Muscle layer of duodenum (tissue), 2 donors: ENCODE measurements at regions not wholly inside any gene's neighbourhood (a gene's known extent, or its start where the extent isn't known, plus 50 kb on each side); places are given as distances from the start of the nearest gene placed in this dataset.

Source experiments
- H3K27ac ChIP-seq: one replicate; pipeline ENCODE4 v1.7.0; 2013; ENCODE audit warnings: mild to moderate bottlenecking, low read length
- H3K27me3 ChIP-seq: one replicate; pipeline ENCODE4 v1.7.0; 2013; ENCODE audit warnings: low read depth, mild to moderate bottlenecking, control low read depth, low read length
- H3K36me3 ChIP-seq, 2 donors: one replicate each; pipeline ENCODE4 v1.7.0; 2013; ENCODE audit warnings: low read length in 2 of 2, control low read depth in 1 of 2, mild to moderate bottlenecking in 1 of 2; ENCODE audit not compliant: insufficient read depth in 2 of 2, control insufficient read depth in 1 of 2
- H3K4me1 ChIP-seq, 2 donors: one replicate each; pipeline ENCODE4 v1.7.0; 2013; ENCODE audit warnings: low read length in 2 of 2, mild to moderate bottlenecking in 2 of 2, control low read depth in 1 of 2, moderate library complexity in 1 of 2; ENCODE audit not compliant: insufficient read depth in 2 of 2, control insufficient read depth in 1 of 2
- H3K4me3 ChIP-seq, 2 donors: one replicate each; pipeline ENCODE4 v1.7.0; 2013; ENCODE audit warnings: low read length in 2 of 2, low read depth in 1 of 2, mild to moderate bottlenecking in 1 of 2
- H3K9me3 ChIP-seq, 2 donors: one replicate each; pipeline ENCODE4 v1.7.0; 2013; ENCODE audit warnings: low read length in 2 of 2, control low read depth in 1 of 2, mild to moderate bottlenecking in 1 of 2; ENCODE audit not compliant: control insufficient read depth in 1 of 2
- donor health status: healthy.

DNA sequence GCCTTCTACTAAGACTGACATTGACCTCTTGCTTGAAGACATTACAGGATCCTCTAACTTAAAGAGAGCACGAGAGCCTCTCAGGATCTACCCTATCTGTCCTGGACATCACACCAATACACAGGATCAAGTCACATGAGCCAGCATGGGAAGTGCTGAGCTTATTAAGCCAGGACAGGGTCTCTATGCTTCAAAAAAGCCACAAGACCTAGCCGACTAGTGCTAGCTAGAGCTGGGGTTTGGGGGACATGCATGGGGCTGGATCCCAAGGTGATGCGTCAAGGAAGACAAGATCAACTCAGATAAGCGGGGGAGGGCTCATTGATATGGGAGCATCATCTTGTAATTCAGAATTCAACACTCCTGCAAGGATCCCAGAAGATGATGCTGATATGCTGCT is 167.2 kb upstream of the TAB2 start:
- no peaks in the 10 kb centered on the region for H3K36me3 ChIP-seq
- H3K27me3 ChIP-seq = no peaks in the 10 kb centered on the region
- no peak overlapping the region for H3K4me3 ChIP-seq
- H3K9me3 ChIP-seq = no peaks in the 10 kb centered on the region
- H3K27ac ChIP-seq = no peak overlapping the region
- peaks cover 0 to 7% of the 10 kb centered on the region in 2 donors for H3K4me1 ChIP-seq

DNA sequence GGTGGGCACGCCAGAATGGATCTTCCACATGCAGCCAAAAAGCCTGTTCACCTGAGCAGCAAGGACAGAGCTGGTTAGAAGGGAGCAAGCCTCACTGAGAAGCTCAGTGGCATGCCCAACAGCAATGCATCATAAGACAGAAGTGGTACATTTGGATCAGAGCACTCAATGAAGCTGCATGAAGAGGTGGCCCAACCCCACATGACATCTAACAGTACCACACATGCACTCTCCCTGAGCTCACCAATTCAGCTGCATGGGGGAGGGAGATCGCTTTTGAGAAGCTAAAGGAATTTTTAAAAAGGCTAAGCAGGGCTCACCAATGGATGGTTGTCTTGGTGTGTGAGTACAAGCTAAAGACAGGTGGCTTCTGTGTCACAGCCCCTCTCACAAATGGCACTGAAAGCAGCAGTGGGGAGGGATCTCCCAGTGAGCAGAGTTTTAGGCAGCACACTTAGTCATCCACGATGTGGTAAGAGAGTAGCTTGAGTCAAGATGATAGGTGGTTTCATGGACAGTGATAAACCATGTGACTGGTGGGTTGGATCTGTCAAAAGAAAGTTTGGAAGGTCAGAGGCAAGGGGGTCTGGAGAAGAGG is 166.6 kb upstream of the TAB2 start:
- H3K4me3 ChIP-seq = no peak overlapping the region
- no peaks in the 10 kb centered on the region for H3K9me3 ChIP-seq
- no peak overlapping the region for H3K27ac ChIP-seq
- H3K27me3 ChIP-seq = no peaks in the 10 kb centered on the region
- H3K4me1 ChIP-seq = peaks cover 0 to 7% of the 10 kb centered on the region in 2 donors
- H3K36me3 ChIP-seq = no peaks in the 10 kb centered on the region

DNA sequence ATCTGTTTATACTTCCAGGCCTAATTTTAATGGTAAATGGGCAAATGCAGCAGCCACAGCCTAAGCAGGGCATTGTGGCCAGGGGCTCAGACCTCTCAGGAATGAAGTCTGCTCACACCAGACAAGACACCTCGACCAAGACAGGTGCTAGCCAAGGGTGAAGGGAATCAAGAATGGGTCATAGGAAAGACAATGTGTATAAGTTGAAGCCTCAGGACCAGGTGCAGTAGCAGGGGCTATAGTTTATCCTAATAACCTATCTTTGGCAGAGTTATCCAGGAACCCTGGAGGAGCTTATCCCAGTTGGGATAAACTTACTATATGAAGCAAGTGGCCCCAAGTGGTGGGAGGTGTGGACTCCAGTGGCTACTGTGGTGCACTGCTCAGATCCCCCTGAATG is 165.0 kb upstream of the TAB2 start:
- Histone ChIP-seq H3K9me3 (no peaks in the 10 kb centered on the region), H3K36me3 (no peaks in the 10 kb centered on the region), H3K27ac (no peak overlapping the region), H3K27me3 (no peaks in the 10 kb centered on the region), H3K4me3 (no peak overlapping the region), H3K4me1 (peaks cover 0 to 2% of the 10 kb centered on the region in 2 donors)

GRCh38 chr6:149153100-149153499 is 164.4 kb upstream of the TAB2 start:
- H3K36me3 ChIP-seq = no peaks in the 10 kb centered on the region
- H3K27me3 ChIP-seq = no peaks in the 10 kb centered on the region
- no peaks in the 10 kb centered on the region for H3K9me3 ChIP-seq
- no peak overlapping the region for H3K4me3 ChIP-seq
- no peaks in the 10 kb centered on the region for H3K4me1 ChIP-seq
- no peak overlapping the region for H3K27ac ChIP-seq

GRCh38 chr6:149153693-149154092 is 163.8 kb upstream of the TAB2 start:
- Histone ChIP-seq H3K27ac (no peak overlapping the region), H3K4me1 (no peaks in the 10 kb centered on the region), H3K27me3 (no peaks in the 10 kb centered on the region), H3K36me3 (no peaks in the 10 kb centered on the region), H3K4me3 (no peak overlapping the region), H3K9me3 (no peaks in the 10 kb centered on the region)

DNA sequence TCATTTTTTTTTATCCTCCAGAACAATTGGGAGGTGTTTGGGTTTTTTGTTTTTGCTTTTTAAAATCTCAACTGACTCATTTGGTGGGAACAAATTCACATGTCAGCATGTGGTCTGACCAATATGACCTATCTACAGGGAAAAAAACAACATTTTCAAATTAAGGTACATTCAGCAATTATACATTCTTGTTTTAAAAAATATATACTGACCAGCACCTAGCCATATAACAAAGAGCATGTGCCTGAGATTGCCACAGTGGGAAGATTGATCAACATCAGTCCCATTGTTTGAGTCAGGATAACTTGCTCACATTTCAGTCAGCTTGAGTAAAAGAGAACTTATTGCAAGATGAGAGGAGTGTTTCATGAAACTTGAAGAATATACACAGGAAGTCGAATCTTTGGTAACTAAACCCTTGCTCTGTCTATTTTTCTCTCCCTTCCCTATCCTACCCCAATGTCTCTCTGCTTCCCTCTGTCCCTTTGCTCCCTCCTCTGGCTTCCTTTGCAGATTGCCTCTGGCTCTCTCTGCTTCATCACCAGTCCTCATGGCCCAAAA is 163.2 kb upstream of the TAB2 start:
- no peaks in the 10 kb centered on the region for H3K9me3 ChIP-seq
- H3K27me3 ChIP-seq = no peaks in the 10 kb centered on the region
- no peaks in the 10 kb centered on the region for H3K36me3 ChIP-seq
- H3K27ac ChIP-seq = no peak overlapping the region
- no peak overlapping the region for H3K4me3 ChIP-seq
- H3K4me1 ChIP-seq = no peaks in the 10 kb centered on the region

- Histone ChIP-seq H3K9me3 (no peaks in the 10 kb centered on the region), H3K4me3 (no peak overlapping the region), H3K4me1 (no peaks in the 10 kb centered on the region), H3K27me3 (no peaks in the 10 kb centered on the region), H3K27ac (no peak overlapping the region), H3K36me3 (no peaks in the 10 kb centered on the region)
These were observed 160.4 kb upstream of the TAB2 start for GRCh38 chr6:149157126-149157525.

- H3K27ac ChIP-seq = no peak overlapping the region
- no peaks in the 10 kb centered on the region for H3K4me1 ChIP-seq
- no peak overlapping the region for H3K4me3 ChIP-seq
- no peaks in the 10 kb centered on the region for H3K9me3 ChIP-seq
- H3K27me3 ChIP-seq = no peaks in the 10 kb centered on the region
- no peaks in the 10 kb centered on the region for H3K36me3 ChIP-seq
These were observed 159.4 kb upstream of the TAB2 start for GRCh38 chr6:149158076-149158475.

DNA sequence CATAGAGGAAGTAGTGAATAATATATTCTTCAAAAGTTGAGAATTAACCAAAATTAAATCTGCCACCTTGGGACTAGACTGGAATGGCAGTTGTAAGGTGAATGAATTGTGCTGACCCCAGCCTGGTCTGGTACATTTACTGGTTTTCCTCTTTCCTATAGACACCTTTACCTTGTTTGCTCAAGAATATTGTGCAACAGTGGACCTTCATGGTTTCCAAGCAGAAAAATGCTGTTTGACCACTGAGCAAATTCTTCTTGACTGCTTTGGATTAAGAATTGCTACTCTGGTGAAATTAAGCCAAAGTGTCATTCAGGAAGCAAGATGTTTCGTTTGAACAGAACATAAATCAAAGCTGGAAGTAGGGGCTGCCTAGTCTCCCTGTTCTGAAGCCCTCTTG is 156.6 kb upstream of the TAB2 start:
- Histone ChIP-seq H3K27me3 (no peaks in the 10 kb centered on the region), H3K4me1 (no peaks in the 10 kb centered on the region), H3K27ac (no peak overlapping the region), H3K9me3 (no peaks in the 10 kb centered on the region), H3K36me3 (no peaks in the 10 kb centered on the region), H3K4me3 (no peak overlapping the region)

DNA sequence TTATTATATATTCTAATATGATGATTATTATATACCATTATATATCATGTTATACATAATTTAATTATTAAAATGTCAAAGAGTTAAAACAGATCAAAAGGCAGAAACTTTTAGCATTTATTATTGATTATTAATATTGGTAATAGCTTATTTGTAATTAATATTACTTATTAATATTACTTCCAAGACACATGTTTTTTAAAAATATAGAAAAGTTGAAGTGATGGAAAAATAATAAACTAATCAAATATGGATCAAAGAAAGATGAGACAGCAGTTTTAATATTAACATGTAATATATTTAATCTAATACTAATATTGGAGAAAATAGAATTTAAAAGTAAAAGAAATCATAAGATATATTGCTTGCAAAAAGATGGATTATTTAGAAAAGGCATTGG is 154.6 kb upstream of the TAB2 start:
- H3K4me3 ChIP-seq = no peak overlapping the region
- H3K36me3 ChIP-seq = no peaks in the 10 kb centered on the region
- H3K9me3 ChIP-seq = no peaks in the 10 kb centered on the region
- no peak overlapping the region for H3K27ac ChIP-seq
- H3K4me1 ChIP-seq = peaks cover 0 to 9% of the 10 kb centered on the region in 2 donors
- H3K27me3 ChIP-seq = no peaks in the 10 kb centered on the region

GRCh38 chr6:149164199-149164750 is 153.2 kb upstream of the TAB2 start:
- Histone ChIP-seq H3K27ac (no peak overlapping the region), H3K36me3 (no peaks in the 10 kb centered on the region), H3K27me3 (no peaks in the 10 kb centered on the region)

DNA sequence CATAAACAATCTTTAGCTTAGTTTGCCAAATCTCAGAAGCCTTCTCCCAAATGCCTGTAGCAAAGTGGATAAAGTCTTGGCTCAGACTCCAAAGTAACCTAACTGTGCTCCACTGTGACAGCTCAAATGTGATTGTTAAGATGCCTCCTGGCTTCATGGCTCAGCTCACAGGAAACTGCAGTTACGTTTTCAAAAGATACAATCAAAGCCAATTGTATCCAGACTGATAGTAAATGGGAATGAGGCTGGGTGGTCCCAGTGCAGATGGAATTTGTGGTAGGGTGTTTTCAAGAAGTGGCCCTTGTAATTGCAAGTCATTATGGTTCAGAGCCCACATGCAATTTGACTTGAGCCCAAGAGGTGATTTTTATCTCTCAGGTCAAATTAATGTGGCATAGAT is 151.2 kb upstream of the TAB2 start:
- Histone ChIP-seq H3K27ac (no peak overlapping the region), H3K4me3 (no peak overlapping the region), H3K4me1 (peaks cover 0 to 16% of the 10 kb centered on the region in 2 donors), H3K9me3 (no peaks in the 10 kb centered on the region), H3K36me3 (no peaks in the 10 kb centered on the region), H3K27me3 (no peaks in the 10 kb centered on the region)

More at GRCh38 chr6:149164199-149164750, 153.2 kb upstream of the TAB2 start:
- Histone ChIP-seq H3K4me3 (no peak overlapping the region), H3K4me1 (peaks cover 0 to 10% of the 10 kb centered on the region in 2 donors), H3K9me3 (no peaks in the 10 kb centered on the region)
